ENCODE measurements at regions not wholly inside any gene's neighbourhood (a gene's known extent, or its start where the extent isn't known, plus 50 kb on each side); places are given as distances from the start of the nearest gene placed in this dataset.

DNA sequence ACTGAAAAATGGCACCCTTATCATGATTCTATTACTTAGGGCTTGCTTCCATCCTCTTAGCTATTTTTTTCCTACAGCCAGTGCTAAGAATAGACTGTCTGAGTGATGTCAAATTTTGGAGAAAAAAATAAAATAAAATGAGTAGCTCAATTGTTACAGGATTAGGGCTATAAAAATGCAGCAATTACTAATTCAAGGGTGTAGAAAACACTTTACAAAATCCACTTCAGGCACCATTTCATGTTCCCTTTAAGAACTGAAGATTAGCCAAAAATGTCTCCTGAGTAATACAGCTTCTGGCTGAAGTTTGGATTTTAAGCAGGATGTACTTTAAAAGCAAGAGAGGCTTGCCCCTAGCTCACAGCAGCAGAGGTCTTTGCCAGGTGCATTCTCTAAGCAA lies 240.5 kb upstream of the IRX1 start:
- DNase-seq (ENCODE audit: insufficient read length, low spot score): no peak
- TF ChIP-seq CTCF (IDR thresholded peaks at IDR 0.05; ENCODE audit: insufficient read depth, missing control alignments): no peak
- FAIRE-seq: no peak

GRCh38 chr5:3354606-3355005 lies 241.0 kb upstream of the IRX1 start:
- FAIRE-seq: no peak
- DNase-seq (ENCODE audit: insufficient read length, low spot score): no peak
- TF ChIP-seq CTCF (IDR thresholded peaks at IDR 0.05; ENCODE audit: insufficient read depth, missing control alignments): no peak

GRCh38 chr5:3353561-3353960 lies 242.1 kb upstream of the IRX1 start:
- TF ChIP-seq CTCF (IDR thresholded peaks at IDR 0.05; ENCODE audit: insufficient read depth, missing control alignments): no peak
- no peak for FAIRE-seq
- DNase-seq (ENCODE audit: insufficient read length, low spot score): no peak

DNA sequence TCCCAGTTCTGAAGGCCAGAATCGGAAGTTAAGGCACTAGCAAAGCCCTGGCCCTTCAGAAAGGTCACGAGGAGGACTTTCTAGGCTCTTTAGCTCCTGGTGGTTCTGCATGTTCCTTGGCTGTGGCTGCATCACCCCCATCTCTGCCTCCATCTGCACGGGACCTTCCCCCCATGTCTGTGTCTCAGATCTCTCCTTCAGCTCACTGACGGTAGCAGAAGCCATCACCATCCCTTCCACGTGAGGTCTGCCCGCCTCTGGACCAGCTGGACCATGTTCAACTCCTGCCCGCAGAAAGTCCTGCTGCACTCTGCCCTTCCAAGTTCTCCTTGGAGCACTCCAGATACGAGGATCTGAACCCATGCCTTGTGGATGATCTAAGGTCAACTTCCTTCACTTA lies 242.9 kb upstream of the IRX1 start:
- DNase-seq (ENCODE audit: insufficient read length, low spot score) (no peak), FAIRE-seq (no peak)
- TF ChIP-seq CTCF (IDR thresholded peaks at IDR 0.05; ENCODE audit: insufficient read depth, missing control alignments): no peak

- TF ChIP-seq CTCF (IDR thresholded peaks at IDR 0.05; ENCODE audit: insufficient read depth, missing control alignments): no peak
- FAIRE-seq: no peak
- no peak for DNase-seq (ENCODE audit: insufficient read length, low spot score)
Observed at GRCh38 chr5:3351581-3352442, 243.8 kb upstream of the IRX1 start.

GRCh38 chr5:3350781-3351180 lies 244.9 kb upstream of the IRX1 start:
- FAIRE-seq (no peak), DNase-seq (ENCODE audit: insufficient read length, low spot score) (no peak)
- no peak for TF ChIP-seq CTCF (IDR thresholded peaks at IDR 0.05; ENCODE audit: insufficient read depth, missing control alignments)
